ENCODE measurements at regions not wholly inside any gene's neighbourhood (a gene's known extent, or its start where the extent isn't known, plus 50 kb on each side); places are given as distances from the start of the nearest gene placed in this dataset.

- no peaks in the 10 kb centered on the region for H4K20me1 ChIP-seq (ENCODE audit: control insufficient read depth, insufficient read depth, low read length, poor library complexity, severe bottlenecking)
- no peak overlapping the region for H3K4me2 ChIP-seq (replicated peaks; ENCODE audit: low read depth, low read length, poor library complexity, severe bottlenecking)
- no peaks in the 10 kb centered on the region for H3K9me3 ChIP-seq (ENCODE audit: control extremely low read depth in 1 of 3, control insufficient read depth in 2 of 3, insufficient read depth in 1 of 3, low read length in 2 of 3)
- peaks cover 7% of the 10 kb centered on the region for H3K9me3 Mint-ChIP-seq (ENCODE audit: insufficient read depth)
- no peak for DNase-seq
- TF ChIP-seq CTCF (IDR thresholded peaks at IDR 0.05) (no peak), EZH2 (IDR thresholded peaks at IDR 0.05; ENCODE audit: borderline replicate concordance, insufficient read depth, low read depth, low read length, poor library complexity, severe bottlenecking) (no peak)
- H3K27me3 ChIP-seq (replicated peaks in 1 of 4; ENCODE audit: control extremely low read depth in 1 of 4, control insufficient read depth in 3 of 4, insufficient read depth in 4 of 4, low read length in 3 of 4): no peaks in the 10 kb centered on the region
- no peak overlapping the region for H2AFZ ChIP-seq (ENCODE audit: insufficient read depth, low read depth, low read length, poor library complexity, severe bottlenecking)
- no peak overlapping the region for H3K27ac Mint-ChIP-seq
- H3K4me1 ChIP-seq (ENCODE audit: control insufficient read depth in 2 of 2, insufficient read depth in 2 of 2, low read length in 2 of 2): no peaks in the 10 kb centered on the region
- H3K4me1 Mint-ChIP-seq: no peaks in the 10 kb centered on the region
- no peaks in the 10 kb centered on the region for H3K36me3 ChIP-seq (replicated peaks in 1 of 2; ENCODE audit: control extremely low read depth in 1 of 2, control insufficient read depth in 1 of 2, extremely low read depth in 1 of 2, insufficient read depth in 2 of 2, low read length in 1 of 2)
- no peak overlapping the region for H3K27ac ChIP-seq (ENCODE audit: low read length in 2 of 2)
- ATAC-seq (ENCODE audit: low read depth): no peak
- no peak overlapping the region for H3K4me3 ChIP-seq (ENCODE audit: control extremely low read depth in 1 of 5, extremely low read depth in 1 of 5, insufficient read depth in 1 of 5, low read depth in 2 of 5, low read length in 4 of 5)
- CTCF ChIA-PET: no interaction called here
- intact Hi-C loops (cut with micrococcal nuclease): no loop called here
- no peak overlapping the region for H3K9ac ChIP-seq (ENCODE audit: low read length)
- H3K4me3 Mint-ChIP-seq: no peak overlapping the region
- POLR2A ChIA-PET: no interaction called here
- no peaks in the 10 kb centered on the region for H3K27me3 Mint-ChIP-seq
- no peaks in the 10 kb centered on the region for H3K79me2 ChIP-seq (ENCODE audit: control insufficient read depth, insufficient read depth, low read length)
- WGBS (ENCODE audit: insufficient coverage): no CpG with 5 or more reads among the region's 5 CpGs
Observed at GRCh38 chr6:51509597-51509996, 577.8 kb downstream of the PKHD1 start.

- no peak overlapping the region for H3K4me3 ChIP-seq (ENCODE audit: control extremely low read depth in 1 of 5, extremely low read depth in 1 of 5, insufficient read depth in 1 of 5, low read depth in 2 of 5, low read length in 4 of 5)
- H3K9me3 ChIP-seq (ENCODE audit: control extremely low read depth in 1 of 3, control insufficient read depth in 2 of 3, insufficient read depth in 1 of 3, low read length in 2 of 3): no peaks in the 10 kb centered on the region
- Mint-ChIP-seq H3K27me3 (no peaks in the 10 kb centered on the region), H3K4me1 (no peaks in the 10 kb centered on the region), H3K27ac (no peak overlapping the region), H3K9me3 (ENCODE audit: insufficient read depth) (peaks cover 7% of the 10 kb centered on the region), H3K4me3 (no peak overlapping the region)
- no peaks in the 10 kb centered on the region for H3K36me3 ChIP-seq (replicated peaks in 1 of 2; ENCODE audit: control extremely low read depth in 1 of 2, control insufficient read depth in 1 of 2, extremely low read depth in 1 of 2, insufficient read depth in 2 of 2, low read length in 1 of 2)
- no peak overlapping the region for H3K9ac ChIP-seq (ENCODE audit: low read length)
- POLR2A ChIA-PET: no interaction called here
- DNase-seq: no peak
- H3K4me1 ChIP-seq (ENCODE audit: control insufficient read depth in 2 of 2, insufficient read depth in 2 of 2, low read length in 2 of 2): no peaks in the 10 kb centered on the region
- CTCF ChIA-PET: no interaction called here
- no peak for ATAC-seq (ENCODE audit: low read depth)
- H4K20me1 ChIP-seq (ENCODE audit: control insufficient read depth, insufficient read depth, low read length, poor library complexity, severe bottlenecking): no peaks in the 10 kb centered on the region
- H3K79me2 ChIP-seq (ENCODE audit: control insufficient read depth, insufficient read depth, low read length): no peaks in the 10 kb centered on the region
- no peak overlapping the region for H3K27ac ChIP-seq (ENCODE audit: low read length in 2 of 2)
- intact Hi-C loops (cut with micrococcal nuclease): no loop called here
- no peaks in the 10 kb centered on the region for H3K27me3 ChIP-seq (replicated peaks in 1 of 4; ENCODE audit: control extremely low read depth in 1 of 4, control insufficient read depth in 3 of 4, insufficient read depth in 4 of 4, low read length in 3 of 4)
- no peak for TF ChIP-seq CTCF (IDR thresholded peaks at IDR 0.05)
- TF ChIP-seq EZH2 (IDR thresholded peaks at IDR 0.05; ENCODE audit: borderline replicate concordance, insufficient read depth, low read depth, low read length, poor library complexity, severe bottlenecking): no peak
- H2AFZ ChIP-seq (ENCODE audit: insufficient read depth, low read depth, low read length, poor library complexity, severe bottlenecking): no peak overlapping the region
- H3K4me2 ChIP-seq (replicated peaks; ENCODE audit: low read depth, low read length, poor library complexity, severe bottlenecking): no peak overlapping the region
Observed at GRCh38 chr6:51511081-51511480, 576.3 kb downstream of the PKHD1 start.

Measured in B cell (primary cell).